ENCODE measurements at regions not wholly inside any gene's neighbourhood (a gene's known extent, or its start where the extent isn't known, plus 50 kb on each side); places are given as distances from the start of the nearest gene placed in this dataset.

- intact Hi-C loops (cut with DNase I) = no loop called here
- DNase-seq = no peak
Observed at GRCh38 chr13:50428183-50428877, 413.1 kb downstream of the KCNRG start.

DNA sequence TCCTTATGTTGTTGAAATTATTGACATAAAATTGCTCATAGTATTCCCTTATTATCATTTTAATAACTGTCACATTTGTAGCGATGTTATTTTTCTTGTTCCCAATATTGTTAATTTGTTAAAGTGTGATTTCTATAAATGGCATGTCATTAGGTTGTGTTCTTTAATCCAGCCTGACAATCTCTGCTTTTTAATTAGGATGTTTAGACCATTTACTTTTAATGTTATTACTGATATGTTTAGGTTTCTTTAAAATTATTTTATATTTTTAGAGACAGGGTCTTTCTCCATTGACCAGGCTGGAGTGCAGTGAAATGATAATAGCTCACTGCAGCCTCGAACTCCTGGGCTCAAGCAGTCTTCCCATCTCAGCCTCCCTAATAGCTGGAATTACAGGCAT lies 408.5 kb downstream of the DLEU7 start:
- intact Hi-C loops (cut with DNase I) = no loop called here
- no peak for DNase-seq

DNA sequence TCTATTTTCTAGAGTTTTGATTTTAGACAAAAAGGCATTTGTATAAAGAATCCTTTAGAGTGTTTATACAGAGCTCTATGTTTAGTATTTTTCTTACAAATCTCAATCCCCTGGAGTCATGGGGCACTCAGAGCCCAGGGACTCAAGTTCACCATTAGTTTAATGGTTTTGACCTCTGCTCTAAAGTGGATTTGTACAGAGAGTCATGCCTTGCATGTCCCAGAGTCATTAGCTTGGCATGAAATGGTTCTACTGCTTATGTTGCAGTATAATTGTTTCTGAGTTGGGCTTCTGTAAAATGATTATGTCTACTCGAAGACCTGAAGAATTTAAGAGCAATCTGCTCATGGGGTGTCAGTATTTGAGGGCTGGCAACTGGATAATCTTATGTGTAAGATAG lies 406.2 kb downstream of the DLEU7 start:
- intact Hi-C loops (cut with DNase I) = no loop called here

DNA sequence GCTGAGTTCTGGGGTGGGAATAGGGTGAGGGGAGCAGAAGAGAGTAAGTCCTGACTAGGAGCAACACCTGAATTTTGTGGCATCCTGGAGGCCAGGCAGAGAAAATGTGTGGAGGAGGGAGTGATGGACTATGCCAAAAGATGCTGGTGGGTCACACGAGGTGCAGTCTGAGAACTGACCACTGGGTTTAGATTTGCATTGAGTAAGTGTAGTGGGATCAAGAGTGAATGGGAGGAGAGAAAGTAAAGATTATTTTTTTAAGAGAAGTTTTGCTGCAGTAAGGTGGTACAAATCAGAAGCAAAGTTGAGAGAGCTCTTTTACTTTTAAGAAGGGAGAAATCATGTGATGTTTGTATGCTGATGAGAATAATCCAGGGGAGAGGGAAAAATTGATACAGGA lies 405.1 kb downstream of the DLEU7 start:
- intact Hi-C loops (cut with DNase I) = no loop called here
- DNase-seq = no peak

More for the DNA sequence above, 406.2 kb downstream of the DLEU7 start:
- DNase-seq = no peak

GRCh38 chr13:50441130-50441529 lies 402.4 kb downstream of the DLEU7 start:
- DNase-seq = no peak
- intact Hi-C loops (cut with DNase I) = no loop called here

GRCh38 chr13:50444726-50445125 lies 398.8 kb downstream of the DLEU7 start:
- intact Hi-C loops (cut with DNase I) = no loop called here
- DNase-seq = no peak

DNA sequence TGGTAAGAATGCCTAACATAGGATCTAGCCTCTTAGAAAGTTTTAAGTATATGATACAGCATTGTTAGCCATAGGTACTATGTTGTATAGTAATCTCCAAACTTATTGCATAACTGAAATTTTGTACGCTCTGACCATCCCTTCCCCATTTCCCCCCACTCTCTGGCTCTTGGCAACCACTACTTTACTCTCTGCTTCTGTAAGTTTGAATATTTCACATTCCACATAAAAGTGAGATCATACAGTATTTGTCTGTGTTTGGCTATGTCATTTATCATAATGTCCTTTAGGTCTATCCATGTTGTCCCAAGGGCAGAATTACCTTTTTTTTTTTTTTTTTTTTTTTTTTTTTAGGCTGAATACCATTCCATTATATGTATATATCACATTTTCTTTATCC lies 396.9 kb downstream of the DLEU7 start:
- DNase-seq = no peak
- intact Hi-C loops (cut with DNase I) = no loop called here

- DNase-seq = no peak
- intact Hi-C loops (cut with DNase I) = no loop called here
Observed at GRCh38 chr13:50448535-50448998, 394.9 kb downstream of the DLEU7 start.

- DNase-seq = no peak
- intact Hi-C loops (cut with DNase I) = no loop called here
Observed at GRCh38 chr13:50449465-50449864, 394.0 kb downstream of the DLEU7 start.

DNA sequence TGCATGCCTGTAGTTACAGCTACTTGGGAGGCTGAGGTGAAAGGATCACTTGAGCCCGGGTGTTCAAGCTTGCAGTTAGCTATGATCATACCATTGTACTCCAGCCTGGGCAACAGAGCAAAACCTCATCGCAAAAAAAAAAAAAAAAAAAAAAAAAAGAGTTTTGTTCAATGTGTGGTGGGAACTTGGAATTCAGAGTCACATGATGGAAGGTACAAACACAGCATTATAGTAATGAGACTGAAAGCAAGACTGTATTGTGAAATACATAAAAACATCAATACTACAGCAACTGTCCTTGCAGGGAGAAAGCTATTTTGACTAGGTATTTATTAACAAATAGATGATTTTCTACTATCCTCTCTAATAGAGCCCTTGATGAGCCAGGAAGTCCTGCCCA lies 393.2 kb downstream of the DLEU7 start:
- DNase-seq = no peak
- intact Hi-C loops (cut with DNase I) = no loop called here

DNA sequence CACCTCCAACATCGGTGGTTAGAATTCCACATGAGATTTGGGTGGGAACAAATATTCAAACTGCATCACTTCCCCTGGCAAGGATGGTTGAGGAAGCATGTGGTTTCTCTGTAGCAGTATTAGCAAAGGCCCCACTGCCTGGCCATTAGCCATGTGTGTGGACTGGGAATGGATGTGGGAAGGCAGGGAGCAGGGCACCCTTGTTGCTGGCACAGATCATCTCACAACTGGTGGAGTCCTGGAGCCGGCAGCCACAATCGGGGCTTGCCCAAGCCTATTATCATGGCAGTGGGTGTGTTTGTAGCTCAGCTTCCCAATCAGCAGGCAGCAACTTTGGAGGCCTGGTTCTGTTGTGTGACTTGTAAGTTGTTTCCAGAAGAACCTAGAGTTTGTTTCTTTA lies 391.9 kb downstream of the DLEU7 start:
- DNase-seq = no peak
- intact Hi-C loops (cut with DNase I) = no loop called here

DNA sequence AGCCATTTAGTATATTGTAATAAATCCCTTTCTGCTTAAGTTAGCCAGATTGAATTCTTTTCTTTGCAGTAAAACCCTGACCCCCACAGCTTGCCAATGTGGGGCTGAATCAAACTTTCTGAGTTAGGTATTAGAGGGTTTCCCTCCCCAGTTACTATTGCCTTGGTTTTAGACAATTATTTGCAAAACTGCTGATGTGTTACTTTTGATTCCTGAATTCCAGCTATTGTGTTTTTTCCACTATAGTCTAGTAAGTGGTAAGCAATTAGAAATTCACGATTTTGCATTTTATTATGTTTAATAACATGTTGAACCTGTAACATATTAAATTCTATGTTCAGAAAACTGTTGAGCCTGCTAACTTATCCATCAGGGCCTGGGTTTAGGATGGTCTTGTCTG lies 391.5 kb downstream of the DLEU7 start:
- intact Hi-C loops (cut with DNase I) = no loop called here

GRCh38 chr13:50452756-50453155 lies 390.7 kb downstream of the DLEU7 start:
- intact Hi-C loops (cut with DNase I) = no loop called here
- DNase-seq = no peak

More for the DNA sequence above, 391.5 kb downstream of the DLEU7 start:
- no peak for DNase-seq

GRCh38 chr13:50453188-50453587 lies 390.3 kb downstream of the DLEU7 start:
- intact Hi-C loops (cut with DNase I) = no loop called here
- DNase-seq = no peak

- intact Hi-C loops (cut with DNase I) = no loop called here
- DNase-seq = peak in 2 of 42 donors; percentile 2 to 6
Observed at GRCh38 chr13:50456111-50456510, 387.4 kb downstream of the DLEU7 start.

GRCh38 chr13:50457415-50458393 lies 385.8 kb downstream of the DLEU7 start:
- DNase-seq = no peak
- intact Hi-C loops (cut with DNase I) = no loop called here

- intact Hi-C loops (cut with DNase I) = no loop called here
- no peak for DNase-seq
Observed at GRCh38 chr13:50459046-50459445, 384.4 kb downstream of the DLEU7 start.

DNA sequence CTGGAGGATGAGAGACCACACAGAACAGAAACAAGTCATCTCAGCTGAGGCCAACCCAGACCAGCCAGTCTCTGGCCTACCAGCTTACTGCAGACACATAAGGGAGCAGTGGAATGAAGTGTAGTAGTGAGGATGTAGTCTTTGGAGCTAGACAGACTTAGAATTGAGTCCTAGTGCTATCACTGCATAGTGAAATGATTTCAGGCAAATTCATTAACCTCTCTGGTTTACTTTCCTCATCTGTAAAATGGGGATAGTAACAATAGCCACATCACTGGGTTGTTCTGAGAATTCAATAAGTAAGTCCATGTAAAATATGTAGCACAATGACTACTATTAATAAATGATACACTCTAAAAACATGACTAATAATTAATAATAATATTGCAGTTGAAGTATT lies 383.8 kb downstream of the DLEU7 start:
- intact Hi-C loops (cut with DNase I) = no loop called here
- no peak for DNase-seq

DNA sequence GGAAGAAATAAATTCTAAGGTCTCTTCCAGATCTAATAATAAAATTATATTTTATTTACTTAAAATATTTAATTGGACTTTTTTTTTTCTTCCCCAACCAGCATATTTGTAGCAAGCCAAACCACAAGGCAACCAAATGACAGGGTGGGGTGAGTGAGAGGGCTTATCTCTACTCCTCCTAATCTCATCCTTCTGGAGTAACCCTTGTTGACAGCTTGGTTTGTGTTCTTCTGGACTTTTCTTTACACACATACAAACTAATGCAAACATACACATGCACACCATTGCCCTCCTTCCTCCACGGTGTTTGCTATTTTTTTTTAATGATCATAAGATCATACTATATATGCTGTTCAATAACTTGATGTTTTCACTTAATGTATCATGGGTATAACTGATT lies 383.1 kb downstream of the DLEU7 start:
- intact Hi-C loops (cut with DNase I) = no loop called here
- no peak for DNase-seq

DNA sequence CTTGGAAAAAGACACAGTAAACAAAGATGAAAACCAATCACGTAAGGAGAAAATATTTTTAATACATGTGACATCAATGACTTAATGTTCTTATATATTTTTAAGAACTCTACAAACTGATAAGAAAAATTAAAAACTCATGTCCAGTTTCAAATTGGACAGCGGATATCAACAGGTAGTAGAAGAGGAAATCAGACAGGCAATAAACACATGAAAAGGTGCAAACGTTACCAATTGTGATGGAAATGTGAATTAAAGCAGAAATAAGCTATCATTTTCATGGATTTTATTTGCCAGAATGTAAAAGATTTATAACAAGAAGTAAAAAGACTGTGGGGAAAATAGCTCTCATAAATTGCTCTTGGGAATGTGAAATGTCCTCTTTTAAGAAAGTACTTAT lies 382.3 kb downstream of the DLEU7 start:
- intact Hi-C loops (cut with DNase I) = no loop called here
- DNase-seq = no peak

Measured in head of caudate nucleus (tissue), 42 donors.